ENCODE measurements at regions not wholly inside any gene's neighbourhood (a gene's known extent, or its start where the extent isn't known, plus 50 kb on each side); places are given as distances from the start of the nearest gene placed in this dataset.
"Not testable (repeated sequence)": the region's sequence is repeated elsewhere in the genome, so short reads cannot be mapped to it uniquely, and the experiment has no call there.

DNA sequence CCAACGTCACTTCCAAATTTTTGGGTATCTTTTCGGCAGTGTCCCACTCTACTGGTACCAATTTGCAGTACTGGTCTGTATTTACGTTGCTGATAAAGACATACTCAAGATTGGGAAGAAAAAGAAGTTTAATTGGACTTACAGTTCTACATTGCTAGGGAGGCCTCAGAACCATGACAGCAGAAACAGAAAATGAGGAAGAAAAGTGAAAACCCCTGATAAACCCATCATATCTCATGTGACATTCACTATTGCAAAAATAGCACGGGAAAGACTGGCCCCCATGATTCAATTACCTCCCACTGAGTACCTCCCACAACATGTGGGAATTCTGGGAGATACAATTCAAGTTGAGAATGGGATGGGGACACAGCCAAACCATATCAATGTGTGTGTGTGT is 364.0 kb upstream of the KCND2 start:
- DNase-seq: no peak

DNA sequence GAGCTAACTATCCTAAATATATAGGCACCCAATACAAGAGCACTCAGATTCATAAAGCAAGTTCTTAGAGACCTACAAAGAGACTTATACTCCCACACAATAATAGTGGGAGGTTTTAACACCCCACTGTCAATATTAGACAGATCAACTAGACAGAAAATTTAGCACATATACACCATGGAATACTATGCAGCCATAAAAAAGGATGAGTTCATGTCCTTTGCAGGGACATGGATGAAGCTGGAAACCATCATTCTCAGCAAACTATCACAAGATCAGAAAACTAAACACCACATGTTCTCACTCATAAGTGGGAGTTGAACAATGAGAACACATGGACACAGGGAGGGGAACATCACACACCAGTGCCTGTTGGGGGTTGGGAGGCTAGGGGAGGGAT is 358.9 kb upstream of the KCND2 start:
- not testable (repeated sequence) for DNase-seq

DNA sequence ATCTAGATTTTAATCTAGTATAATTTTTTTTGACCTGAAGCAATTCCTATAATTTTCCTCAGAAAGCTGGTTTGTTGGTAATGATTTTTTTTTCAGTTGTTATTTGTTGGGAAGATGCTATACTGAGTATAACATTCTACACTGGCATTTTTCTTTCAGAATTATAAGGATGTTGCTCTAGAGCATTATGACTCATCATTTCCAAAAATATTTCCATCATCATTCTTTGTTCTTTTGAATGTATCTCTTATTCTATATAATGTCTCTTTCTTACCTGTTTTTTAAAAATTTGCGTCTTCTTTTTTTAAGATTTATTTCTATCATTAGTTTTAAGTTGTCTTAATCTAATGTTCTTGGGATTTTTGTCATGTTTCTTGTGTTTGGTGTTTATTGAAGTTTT is 356.5 kb upstream of the KCND2 start:
- DNase-seq: no peak

DNA sequence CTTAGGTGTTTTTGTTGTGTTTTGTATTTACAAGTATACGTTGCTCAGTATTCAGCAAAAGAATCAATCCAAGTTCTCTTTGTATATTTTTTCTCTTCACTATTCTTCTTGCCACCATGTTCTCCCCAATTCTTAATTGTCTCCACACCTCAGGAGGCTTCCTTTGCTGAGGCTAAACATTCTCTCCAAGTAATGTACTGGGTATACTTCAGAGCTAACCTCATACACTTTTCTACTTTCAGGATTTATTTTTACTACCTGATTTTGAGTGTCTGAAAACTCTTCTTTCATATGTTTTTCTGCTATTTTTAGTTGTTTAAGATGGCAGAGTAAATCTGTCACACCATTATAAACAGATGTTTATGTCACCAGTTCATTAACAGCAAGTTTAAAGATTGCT is 354.8 kb upstream of the KCND2 start:
- DNase-seq: no peak

DNA sequence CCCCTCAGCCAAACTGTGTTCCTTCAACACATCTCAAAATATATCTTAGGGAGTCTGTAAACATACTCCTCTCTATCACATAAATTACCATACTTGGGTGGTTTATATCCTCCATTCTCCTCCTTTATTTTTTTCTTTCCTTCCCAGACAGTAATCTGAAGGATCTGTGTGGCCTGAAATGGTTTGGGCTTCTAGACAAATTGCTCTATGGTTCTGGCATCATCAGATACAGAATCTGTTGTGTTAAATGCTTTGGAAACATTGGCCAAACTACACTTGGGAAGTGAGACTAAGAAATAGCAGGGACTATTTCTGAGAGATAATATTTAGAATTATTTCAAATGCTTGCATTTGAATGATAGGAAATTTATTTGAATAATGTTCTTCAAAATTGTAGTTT is 353.0 kb upstream of the KCND2 start:
- no peak for DNase-seq

DNA sequence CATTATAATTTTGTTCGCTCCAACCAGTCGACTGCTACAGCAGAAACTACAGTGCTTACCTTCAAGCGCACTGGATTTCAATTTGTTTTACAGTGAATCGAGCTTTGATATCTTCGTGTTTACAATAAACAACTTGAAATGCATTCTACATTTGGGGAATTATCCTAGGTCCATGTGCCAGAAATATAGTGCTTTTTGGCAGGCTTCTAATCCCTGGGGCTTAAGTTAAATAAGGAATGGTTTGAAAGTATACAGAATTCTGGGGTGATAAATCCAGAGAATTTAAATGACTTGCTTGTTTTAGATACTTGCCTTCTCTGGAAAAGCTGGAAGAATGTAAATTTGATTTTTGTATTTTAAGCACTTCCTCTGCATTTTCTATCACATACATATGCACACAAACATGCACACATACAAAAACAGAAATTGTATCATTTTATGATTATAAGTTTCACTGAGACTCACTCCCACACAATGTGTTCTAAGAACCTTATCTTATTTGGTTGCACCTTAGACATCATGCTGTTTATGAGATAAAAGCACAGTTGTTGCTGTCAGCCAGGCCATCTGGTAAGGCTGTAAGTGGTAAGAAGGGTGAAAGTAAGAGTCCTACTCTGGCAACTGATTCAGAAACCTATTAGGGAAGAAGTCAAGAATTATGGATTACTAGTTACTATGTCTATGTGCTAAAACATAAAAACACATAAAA is 347.2 kb upstream of the KCND2 start:
- DNase-seq: no peak

DNA sequence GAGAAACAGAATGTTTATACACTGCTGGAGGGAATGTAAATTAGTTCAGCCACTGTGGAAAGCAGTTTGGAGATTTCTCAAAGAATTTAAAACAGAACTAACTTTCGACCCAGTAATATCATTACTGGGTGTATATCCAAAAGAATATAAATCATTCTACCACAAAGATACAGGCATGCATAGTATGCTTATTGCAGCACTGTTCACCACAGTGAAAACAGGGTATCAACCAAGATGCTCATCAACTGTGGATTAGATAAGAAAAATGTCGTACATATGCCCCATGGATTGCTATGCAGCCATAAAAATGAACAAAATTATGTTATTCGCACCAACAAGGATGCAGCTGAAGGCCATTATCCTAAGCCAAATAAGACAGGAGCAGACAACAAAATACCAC is 343.1 kb upstream of the KCND2 start:
- DNase-seq: no peak

DNA sequence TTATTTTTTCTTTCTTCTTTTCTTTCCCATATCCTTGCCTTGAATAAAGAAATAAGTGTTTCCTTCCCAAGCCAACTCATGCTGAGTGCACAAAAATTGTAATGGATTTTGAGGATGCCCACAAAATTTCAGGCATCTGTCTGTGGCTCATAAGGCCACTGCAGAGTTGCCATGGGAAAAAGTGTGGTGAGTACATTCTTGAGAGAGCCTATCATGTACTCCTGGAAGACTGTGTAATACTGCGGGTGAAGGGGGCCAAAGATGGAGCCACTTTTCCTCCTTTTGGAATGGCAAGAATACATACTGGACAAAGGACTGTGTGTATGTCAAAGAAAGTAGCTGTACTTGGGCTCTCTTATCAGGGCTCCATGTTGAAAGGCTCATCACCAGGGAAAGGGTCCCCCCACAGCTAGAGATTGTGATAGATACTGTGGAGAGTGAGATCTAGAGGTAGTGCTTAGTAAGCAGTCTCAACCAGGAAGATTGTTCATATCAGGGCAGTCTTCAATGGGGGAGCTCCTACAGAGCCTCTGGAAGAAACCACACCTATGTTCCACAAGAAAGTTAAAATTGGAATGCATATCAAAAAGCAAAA is 341.6 kb upstream of the KCND2 start:
- DNase-seq: no peak

DNA sequence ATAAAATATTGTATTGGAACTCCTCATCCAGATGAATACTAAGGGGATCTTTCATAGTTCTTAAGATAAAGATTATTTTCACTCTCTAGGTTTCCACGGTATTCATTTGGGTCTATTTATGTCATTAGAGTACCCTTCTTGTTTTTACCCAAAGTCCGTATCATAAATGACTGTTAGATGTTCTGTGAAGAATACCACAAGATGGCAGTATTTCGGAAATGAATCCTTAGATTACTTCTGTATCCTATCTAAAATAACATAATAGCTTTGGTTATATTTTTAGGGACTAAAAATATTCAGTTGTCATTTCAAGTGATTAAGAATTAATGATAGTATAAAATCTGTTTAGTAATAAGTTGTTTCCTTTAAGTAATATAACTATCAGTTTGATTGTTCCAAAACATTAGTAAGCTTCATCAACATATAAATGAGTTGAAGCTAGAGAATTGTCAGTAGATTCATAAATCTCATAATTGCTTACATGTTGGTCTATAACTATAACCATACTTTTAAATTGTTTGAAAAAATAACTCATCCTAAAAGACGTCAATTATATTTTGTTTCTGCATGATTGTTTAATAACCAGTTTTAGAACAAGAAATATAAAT is 337.5 kb upstream of the KCND2 start:
- DNase-seq: no peak

DNA sequence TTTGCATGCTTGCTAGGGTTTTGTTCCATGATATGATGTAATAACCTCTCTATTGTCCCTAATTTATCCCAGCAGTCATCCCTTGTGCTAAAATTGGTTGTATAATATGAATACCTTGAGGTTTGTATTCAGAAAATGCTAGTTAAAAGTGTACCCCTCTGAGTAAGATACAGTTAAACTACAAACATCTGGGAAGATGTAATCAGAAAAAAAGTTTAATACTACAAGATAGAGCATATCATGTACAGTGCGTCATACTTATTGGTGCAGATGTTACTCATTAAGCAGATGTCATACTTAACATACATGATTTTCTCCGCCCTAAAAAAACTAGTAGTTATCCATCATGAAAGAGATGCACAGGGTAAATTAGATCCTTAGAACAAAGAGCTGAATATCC is 336.1 kb upstream of the KCND2 start:
- no peak for DNase-seq

DNA sequence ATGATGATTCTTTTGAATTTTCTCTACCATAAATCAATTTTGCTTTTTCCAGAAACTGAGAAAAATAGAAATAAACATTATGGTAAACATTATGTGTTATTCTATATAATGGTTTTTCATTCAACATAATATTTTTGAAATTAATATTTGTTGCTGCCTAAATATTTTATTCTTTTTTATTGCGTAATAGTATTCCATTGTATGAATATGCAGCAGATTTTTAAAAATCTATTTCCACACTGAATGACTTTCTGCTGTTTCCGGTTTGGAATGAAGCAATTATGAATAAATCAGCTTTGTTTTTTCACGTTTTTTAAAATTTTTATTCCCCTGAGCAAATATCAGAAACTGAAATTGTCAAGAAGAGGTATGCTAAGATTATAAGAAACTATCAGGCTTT is 335.2 kb upstream of the KCND2 start:
- no peak for DNase-seq

DNA sequence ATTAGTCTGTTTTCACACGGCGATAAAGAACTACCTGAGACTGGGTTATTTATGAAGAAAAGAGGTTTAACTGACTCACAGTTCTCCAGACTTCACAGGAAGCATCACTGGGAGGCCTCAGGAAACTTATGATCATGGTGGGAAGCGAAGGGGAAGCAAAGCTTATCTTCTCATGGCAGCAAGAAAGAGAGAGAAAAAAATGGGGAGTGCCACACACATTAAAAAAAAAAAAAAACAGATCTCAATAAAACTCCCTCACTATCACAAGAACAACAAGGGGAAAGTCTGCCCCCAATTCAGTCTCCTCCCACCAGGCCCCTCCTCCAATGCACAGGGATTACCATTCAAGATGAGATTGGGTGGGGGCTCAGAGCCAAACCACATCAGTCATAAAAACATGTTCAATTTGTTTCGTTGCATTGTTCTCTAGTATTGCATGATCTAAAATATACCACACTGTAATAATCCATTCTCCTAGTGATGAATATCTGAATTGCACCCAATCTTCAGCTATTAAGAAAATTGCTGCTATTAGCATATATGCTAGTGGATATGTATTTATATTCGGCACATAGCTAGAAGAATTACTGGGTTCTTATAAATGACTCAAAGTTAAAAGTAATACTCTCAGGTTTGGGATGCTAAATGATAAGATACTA is 328.9 kb upstream of the KCND2 start:
- DNase-seq: no peak

DNA sequence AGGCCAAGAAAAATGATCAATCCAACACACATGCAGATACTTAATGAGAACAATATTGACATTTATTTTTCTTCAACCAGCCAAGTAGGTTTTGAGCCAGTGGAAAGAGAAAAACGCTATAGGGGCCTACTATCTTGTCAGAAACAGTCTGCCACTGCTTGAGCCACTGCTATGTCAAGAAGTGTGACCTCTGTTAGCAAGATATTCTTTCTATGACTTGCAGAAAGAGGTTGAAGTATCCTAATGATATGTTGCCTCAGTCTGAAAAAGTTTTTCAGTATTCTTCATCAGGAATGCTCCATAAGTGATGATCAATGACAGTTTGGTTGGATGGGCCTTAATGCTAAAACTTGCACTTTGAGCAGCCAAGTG is 328.4 kb upstream of the KCND2 start:
- no peak for DNase-seq

DNA sequence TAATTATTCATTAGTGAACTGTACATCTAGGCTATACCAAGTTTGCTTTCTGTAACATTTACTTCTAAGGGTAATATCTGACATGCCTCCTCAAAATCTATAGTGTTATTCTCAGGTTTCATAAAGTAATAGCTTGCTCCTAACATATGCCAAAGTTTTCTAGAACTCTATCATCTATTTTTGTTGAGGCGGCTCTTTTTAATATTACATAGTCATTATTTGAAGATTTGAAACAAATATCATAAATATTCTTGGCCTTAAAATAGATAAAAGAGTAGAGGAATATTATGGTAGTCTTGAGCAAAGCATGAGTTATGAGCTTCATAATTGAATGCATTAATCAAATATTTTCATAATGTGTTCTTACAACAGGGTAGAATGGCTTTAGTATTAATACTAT is 327.2 kb upstream of the KCND2 start:
- no peak for DNase-seq

DNA sequence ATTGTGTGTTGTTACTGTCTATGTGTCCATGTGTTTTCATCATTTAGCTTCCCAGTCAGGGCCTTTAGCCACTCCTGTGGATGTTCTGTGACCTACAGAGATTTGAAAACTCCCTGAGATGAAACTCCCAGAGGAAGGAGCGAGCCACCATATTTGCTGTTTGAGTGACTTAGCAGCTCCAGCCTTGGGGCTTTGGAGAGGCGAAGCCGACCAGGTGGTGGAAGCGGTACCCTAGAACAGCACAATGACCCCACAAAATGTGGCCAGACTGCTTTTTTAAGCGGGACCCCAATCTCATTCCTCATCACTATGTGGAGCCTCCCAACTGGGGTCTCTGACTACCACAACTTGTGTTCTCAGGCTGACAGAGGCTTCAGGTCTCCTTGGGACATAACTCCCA is 323.9 kb upstream of the KCND2 start:
- no peak for DNase-seq

DNA sequence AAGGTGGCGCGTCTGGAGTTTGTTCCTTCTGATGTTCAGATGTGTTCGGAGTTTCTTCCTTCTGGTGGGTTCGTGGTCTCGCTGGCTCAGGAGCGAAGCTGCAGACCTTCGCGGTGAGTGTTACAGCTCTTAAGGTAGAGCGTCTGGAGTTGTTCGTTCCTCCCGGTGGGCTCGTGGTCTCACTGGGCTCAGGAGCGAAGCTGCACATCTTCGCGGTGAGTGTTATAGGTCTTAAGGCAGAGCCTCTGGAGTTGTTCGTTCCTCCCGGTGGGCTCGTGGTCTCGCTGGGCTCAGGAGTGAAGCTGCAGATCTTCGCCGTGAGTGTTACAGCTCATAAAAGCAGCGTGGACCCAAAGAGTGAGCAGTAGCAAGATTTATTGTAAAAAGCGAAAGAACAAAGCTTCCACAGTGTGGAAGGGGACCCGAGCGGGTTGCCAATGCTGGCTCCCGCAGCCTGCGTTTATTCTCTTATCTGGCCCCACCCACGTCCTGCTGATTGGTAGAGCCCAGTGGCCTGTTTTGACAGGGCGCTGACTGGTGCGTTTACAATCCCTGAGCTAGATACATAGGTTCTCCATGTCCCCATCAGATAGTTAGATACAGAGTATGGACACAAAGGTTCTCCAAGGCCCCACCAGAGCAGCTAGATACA is 322.5 kb upstream of the KCND2 start:
- DNase-seq: not testable (repeated sequence)

DNA sequence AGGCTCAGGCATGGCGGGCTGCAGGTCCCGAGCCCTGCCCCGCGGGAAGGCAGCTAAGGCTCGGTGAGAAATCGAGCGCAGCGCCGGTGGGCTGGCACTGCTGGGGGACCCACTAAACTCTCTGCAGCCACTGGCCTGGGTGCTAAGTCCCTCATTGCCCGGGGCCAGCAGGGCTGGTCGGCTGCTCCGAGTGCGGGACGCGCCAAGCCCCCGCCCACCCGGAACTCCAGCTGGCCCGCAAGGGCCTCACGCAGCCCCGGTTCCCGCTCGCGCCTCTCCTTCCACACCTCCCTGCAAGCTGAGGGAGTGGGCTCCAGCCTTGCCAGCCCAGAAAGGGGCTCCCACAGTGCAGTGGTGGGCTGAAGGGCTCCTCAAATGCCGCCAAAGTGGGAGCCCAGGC is 321.4 kb upstream of the KCND2 start:
- not testable (repeated sequence) for DNase-seq

DNA sequence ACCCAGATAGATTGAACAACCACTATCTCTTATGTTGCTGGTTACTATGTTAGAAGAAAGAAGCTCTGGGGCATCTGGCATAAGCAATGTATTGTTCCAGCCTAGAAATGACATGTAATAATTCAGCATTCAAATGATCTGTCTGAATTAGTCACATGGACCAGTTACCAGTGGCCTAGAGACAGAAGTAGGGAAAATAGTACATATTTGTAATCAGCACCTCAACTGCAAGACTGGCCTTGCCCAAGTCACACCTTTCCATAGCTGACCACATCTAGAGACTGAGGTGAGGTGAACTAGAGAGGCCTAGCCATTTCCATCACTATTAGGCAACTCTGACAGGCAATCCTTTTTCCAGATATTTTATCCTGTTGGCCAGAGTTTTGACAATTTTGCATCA is 315.6 kb upstream of the KCND2 start:
- DNase-seq: no peak

DNA sequence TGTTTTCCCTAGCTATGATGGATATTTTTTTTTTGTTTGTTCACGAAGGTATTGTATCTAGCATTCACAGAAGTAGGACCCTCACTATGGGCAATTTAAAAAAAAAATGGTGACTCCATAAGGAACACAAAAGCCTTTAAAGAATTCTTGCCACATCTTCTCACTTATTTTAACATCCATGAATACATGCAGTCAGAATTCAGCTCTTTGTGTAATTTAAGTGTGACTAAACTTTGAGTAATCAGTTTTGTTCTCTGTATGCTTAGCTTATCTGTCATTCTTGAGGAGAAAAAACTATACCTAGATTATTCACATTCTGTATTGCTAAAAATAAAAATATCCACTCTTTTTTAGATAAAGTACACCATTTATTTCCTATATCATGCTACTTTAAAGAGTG is 313.2 kb upstream of the KCND2 start:
- DNase-seq: no peak

DNA sequence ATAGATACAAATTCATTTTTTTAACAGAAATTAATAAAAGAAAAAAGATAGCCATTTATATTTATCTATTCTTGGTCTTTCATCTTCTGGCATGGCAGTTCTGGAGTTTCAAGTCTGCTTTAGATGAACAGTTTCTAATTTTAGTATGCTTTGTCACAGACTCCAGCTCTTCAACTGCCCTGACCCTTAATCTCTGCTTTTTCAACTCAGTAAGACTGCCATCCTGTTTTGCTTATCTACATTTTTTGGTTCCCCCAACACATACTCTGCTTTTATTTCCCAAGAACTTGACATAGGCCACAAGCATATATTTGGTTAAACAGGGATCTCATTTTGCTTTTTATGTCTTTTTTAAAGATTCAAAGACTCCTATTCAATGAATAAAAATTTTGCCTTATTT is 309.3 kb upstream of the KCND2 start:
- DNase-seq: no peak

DNA sequence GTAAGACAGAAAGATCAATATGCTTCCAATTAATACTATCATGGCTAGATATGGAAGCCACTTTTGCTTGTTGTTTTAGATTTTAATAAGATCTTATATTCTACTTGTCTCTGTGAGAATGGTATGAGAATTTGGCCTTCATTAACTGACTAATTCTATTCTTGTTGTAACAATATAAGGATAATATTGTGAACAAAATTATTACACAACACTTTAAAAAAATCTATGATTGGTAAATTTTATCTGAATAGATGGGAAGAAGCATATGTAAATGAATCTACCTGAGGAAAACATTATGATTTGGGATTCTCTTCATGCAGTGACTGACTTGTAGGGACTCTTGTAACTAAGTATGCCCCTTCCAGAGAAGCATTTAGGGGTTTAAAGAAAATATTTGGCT is 308.9 kb upstream of the KCND2 start:
- DNase-seq: no peak

DNA sequence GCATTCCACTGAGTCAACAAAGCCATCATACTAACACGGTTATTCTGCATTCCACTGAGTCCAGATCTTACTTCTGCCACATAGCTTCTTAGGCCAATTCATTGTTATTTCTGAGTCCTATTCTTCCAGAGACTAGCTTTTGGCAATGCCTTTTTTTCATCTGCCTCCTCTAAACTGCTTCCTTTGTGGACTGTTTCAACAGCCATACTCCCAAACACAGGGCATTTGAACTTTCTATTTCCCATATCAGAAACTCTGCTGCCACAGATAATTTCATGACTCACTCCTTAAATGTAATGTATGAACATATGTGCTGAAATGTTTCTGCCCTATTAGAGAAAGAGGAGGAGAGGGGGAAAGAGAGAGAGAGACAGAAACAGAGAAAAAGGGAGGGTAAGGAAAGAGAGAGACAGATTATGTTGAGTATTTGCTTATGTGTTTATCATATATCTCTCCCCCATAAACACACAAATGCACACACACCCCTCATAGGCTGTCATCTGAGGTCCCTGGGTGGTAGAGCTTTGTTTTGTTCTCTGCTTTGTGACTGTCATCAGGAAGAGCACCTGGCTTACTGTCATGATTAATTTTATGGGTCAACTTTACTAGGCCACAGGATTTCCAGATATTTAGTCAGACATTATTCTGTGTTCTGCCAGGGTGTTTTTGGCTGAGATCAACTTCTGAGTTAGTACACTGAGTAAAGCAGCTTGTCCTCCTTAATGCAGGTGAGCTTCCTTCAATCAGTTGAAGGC is 308.0 kb upstream of the KCND2 start:
- DNase-seq: no peak

DNA sequence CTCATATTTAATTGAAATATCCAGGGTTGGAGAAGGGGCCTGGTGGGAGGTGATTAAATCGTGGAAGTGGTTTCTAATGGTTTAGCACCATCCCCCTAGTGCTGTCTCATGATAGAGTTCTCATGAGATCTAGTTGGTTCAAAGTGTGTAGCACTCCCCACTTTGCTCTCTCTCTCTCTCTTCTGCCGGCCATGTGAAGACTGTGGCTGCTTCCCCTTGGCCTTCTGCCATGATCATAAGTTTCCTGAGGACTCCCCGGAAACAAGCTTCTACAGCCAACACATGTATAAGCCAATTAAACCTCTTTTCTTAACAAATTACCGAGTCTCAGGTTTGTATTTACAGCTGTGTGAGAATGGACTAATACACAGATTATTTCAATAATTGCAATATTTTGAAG is 305.8 kb upstream of the KCND2 start:
- DNase-seq: no peak

All from DMS 273 treated with DMSO at 0.1 percent for 48 hours (cell line).